ENCODE measurements at regions not wholly inside any gene's neighbourhood (a gene's known extent, or its start where the extent isn't known, plus 50 kb on each side); places are given as distances from the start of the nearest gene placed in this dataset.
A peak's percentile ranks its signal among the peaks of the same experiment; 100 is the strongest.

DNA sequence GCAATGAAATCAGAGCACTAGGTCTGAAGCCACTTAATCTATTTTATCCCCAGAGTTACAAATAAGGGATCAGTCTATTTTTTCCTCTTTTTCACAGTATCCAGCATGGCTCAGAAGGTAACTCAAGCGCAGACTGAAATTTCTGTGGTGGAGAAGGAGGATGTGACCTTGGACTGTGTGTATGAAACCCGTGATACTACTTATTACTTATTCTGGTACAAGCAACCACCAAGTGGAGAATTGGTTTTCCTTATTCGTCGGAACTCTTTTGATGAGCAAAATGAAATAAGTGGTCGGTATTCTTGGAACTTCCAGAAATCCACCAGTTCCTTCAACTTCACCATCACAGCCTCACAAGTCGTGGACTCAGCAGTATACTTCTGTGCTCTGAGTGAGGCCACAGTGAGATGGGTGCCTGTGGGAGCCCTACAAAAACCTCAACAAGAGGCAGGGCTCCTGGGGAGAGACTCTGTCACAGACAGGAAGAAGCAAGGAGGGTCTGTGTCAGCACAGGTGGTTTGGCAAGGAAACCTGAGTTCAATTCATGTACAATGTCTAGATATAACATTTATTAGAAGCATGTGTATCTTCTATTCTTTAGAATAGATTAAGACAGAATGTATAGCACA, 334.3 kb upstream of the OR4E1 start:
- Histone ChIP-seq H4K20me1 (ENCODE audit: insufficient read depth, low read length) (no peaks in the 10 kb centered on the region), H3K27me3 (ENCODE audit: control insufficient read depth in 2 of 2, insufficient read depth in 2 of 2, low read length in 2 of 2) (no peaks in the 10 kb centered on the region), H3K9ac (ENCODE audit: insufficient read depth, low read length, poor library complexity, severe bottlenecking) (no peak overlapping the region), H3K9me3 (replicated peaks in 1 of 2; ENCODE audit: control insufficient read depth in 1 of 2, insufficient read depth in 1 of 2, low read length in 2 of 2) (no peaks in the 10 kb centered on the region), H3K4me3 (replicated peaks in 1 of 3; ENCODE audit: low read depth in 2 of 3, low read length in 3 of 3) (no peak overlapping the region), H2AFZ (ENCODE audit: insufficient read depth, low read depth, low read length, poor library complexity, severe bottlenecking) (no peak overlapping the region), H3K79me2 (ENCODE audit: insufficient read depth, low read length) (no peaks in the 10 kb centered on the region), H3K4me1 (ENCODE audit: control insufficient read depth in 1 of 2, insufficient read depth in 2 of 2, low read length in 2 of 2) (peaks cover 0 to 4% of the 10 kb centered on the region in 2 donors), H3K27ac (ENCODE audit: low read depth in 1 of 2, low read length in 2 of 2) (no peak overlapping the region), H3K36me3 (replicated peaks in 1 of 2; ENCODE audit: control insufficient read depth in 1 of 2, insufficient read depth in 2 of 2, low read length in 2 of 2) (no peaks in the 10 kb centered on the region), H3K4me2 (replicated peaks; ENCODE audit: extremely low read depth, low read length, poor library complexity, severe bottlenecking) (no peak overlapping the region)
- Mint-ChIP-seq H3K36me3 (no peaks in the 10 kb centered on the region), H3K4me3 (no peak overlapping the region), H3K9me3 (peaks cover 0 to 6% (median 0%) of the 10 kb centered on the region in 7 donors), H3K4me1 (peaks cover 7% of the 10 kb centered on the region), H3K27ac (no peak overlapping the region), H3K27me3 (ENCODE audit: low read depth in 3 of 3) (peaks cover 0 to 2% (median 0%) of the 10 kb centered on the region in 3 donors)
- no CpG with 5 or more reads among the region's 6 CpGs for WGBS (ENCODE audit: insufficient coverage)
- no peak for DNase-seq
- intact Hi-C loops (cut with micrococcal nuclease) = no loop called here
- TF ChIP-seq, protein P1, sequence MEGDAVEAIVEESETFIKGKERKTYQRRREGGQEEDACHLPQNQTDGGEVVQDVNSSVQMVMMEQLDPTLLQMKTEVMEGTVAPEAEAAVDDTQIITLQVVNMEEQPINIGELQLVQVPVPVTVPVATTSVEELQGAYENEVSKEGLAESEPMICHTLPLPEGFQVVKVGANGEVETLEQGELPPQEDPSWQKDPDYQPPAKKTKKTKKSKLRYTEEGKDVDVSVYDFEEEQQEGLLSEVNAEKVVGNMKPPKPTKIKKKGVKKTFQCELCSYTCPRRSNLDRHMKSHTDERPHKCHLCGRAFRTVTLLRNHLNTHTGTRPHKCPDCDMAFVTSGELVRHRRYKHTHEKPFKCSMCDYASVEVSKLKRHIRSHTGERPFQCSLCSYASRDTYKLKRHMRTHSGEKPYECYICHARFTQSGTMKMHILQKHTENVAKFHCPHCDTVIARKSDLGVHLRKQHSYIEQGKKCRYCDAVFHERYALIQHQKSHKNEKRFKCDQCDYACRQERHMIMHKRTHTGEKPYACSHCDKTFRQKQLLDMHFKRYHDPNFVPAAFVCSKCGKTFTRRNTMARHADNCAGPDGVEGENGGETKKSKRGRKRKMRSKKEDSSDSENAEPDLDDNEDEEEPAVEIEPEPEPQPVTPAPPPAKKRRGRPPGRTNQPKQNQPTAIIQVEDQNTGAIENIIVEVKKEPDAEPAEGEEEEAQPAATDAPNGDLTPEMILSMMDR (IDR thresholded peaks at IDR 0.05) = no peak

DNA sequence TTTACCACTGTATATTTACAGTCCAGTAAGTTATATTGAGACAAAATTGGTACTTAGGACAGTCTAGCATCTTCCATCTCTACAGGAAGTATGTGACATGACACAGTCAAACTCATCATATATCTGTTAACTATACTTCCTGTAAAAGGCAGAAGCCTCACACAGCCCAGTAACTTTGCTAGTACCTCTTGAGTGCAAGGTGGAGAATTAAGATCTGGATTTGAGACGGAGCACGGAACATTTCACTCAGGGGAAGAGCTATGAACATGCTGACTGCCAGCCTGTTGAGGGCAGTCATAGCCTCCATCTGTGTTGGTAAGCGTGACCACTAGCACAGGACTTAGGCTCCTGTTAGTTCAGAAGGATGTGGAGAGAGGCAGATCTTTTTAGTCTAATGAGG, 333.7 kb upstream of the OR4E1 start:
- H3K9me3 ChIP-seq (replicated peaks in 1 of 2; ENCODE audit: control insufficient read depth in 1 of 2, insufficient read depth in 1 of 2, low read length in 2 of 2) = no peaks in the 10 kb centered on the region
- H3K4me2 ChIP-seq (replicated peaks; ENCODE audit: extremely low read depth, low read length, poor library complexity, severe bottlenecking) = no peak overlapping the region
- 93% methylated on average over 3 of the region's 3 CpGs for WGBS (ENCODE audit: insufficient coverage)
- H3K79me2 ChIP-seq (ENCODE audit: insufficient read depth, low read length) = no peaks in the 10 kb centered on the region
- intact Hi-C loops (cut with micrococcal nuclease) = no loop called here
- Mint-ChIP-seq H3K4me3 (peak overlapping the region in 1 of 2 donors; percentile 21), H3K36me3 (no peaks in the 10 kb centered on the region), H3K27ac (no peak overlapping the region), H3K27me3 (ENCODE audit: low read depth in 3 of 3) (peaks cover 0 to 2% (median 0%) of the 10 kb centered on the region in 3 donors), H3K4me1 (peaks cover 7% of the 10 kb centered on the region), H3K9me3 (peaks cover 0 to 6% (median 0%) of the 10 kb centered on the region in 7 donors)
- H3K27ac ChIP-seq (ENCODE audit: low read depth in 1 of 2, low read length in 2 of 2) = no peak overlapping the region
- TF ChIP-seq, protein P1 (IDR thresholded peaks at IDR 0.05) = no peak
- DNase-seq = no peak
- H3K4me1 ChIP-seq (ENCODE audit: control insufficient read depth in 1 of 2, insufficient read depth in 2 of 2, low read length in 2 of 2) = peaks cover 0 to 4% of the 10 kb centered on the region in 2 donors
- no peaks in the 10 kb centered on the region for H3K27me3 ChIP-seq (ENCODE audit: control insufficient read depth in 2 of 2, insufficient read depth in 2 of 2, low read length in 2 of 2)
- no peaks in the 10 kb centered on the region for H4K20me1 ChIP-seq (ENCODE audit: insufficient read depth, low read length)
- H3K4me3 ChIP-seq (replicated peaks in 1 of 3; ENCODE audit: low read depth in 2 of 3, low read length in 3 of 3) = no peak overlapping the region
- no peak overlapping the region for H3K9ac ChIP-seq (ENCODE audit: insufficient read depth, low read length, poor library complexity, severe bottlenecking)
- no peaks in the 10 kb centered on the region for H3K36me3 ChIP-seq (replicated peaks in 1 of 2; ENCODE audit: control insufficient read depth in 1 of 2, insufficient read depth in 2 of 2, low read length in 2 of 2)
- H2AFZ ChIP-seq (ENCODE audit: insufficient read depth, low read depth, low read length, poor library complexity, severe bottlenecking) = no peak overlapping the region

All from CD14-positive monocyte (primary cell).